SK-N-SH (cell line): ENCODE measurements at regions not wholly inside any gene's neighbourhood (a gene's known extent, or its start where the extent isn't known, plus 50 kb on each side); places are given as distances from the start of the nearest gene placed in this dataset.

Experiments used
- CHD2 ChIP-seq: fragments of 150-350 bp; IDR thresholded peaks from 2 replicates; pipeline ENCODE4 v1.6.1; 2018; ENCODE audit warnings: low read length; ENCODE audit not compliant: partially characterized antibody
- CTCF ChIP-seq: fragments of 200-600 bp; sonication (generic); IDR thresholded peaks from 2 replicates; pipeline ENCODE4 v1.6.1; 2017; ENCODE audit warnings: antibody characterized with exemption, mild to moderate bottlenecking, moderate library complexity
- EP300 ChIP-seq, 2 experiments: IDR thresholded peaks; 2 replicates each; pipeline versions ENCODE4 v1.4.0 to v1.6.1; 2012; ENCODE audit warnings: borderline replicate concordance in 1 of 2, low read depth in 1 of 2, low read length in 1 of 2
- EZH2phosphoT487 ChIP-seq: fragments of 200-600 bp; sonication (generic); IDR thresholded peaks from 2 replicates; pipeline ENCODE4 v1.6.1; 2017; ENCODE audit warnings: low read depth, mixed run types, mild to moderate bottlenecking, antibody characterized with exemption, moderate library complexity, borderline replicate concordance
- FOXM1 ChIP-seq: IDR thresholded peaks from 2 replicates; pipeline ENCODE4 v1.4.0; 2012; ENCODE audit warnings: low read depth, mild to moderate bottlenecking
- IRF3 ChIP-seq: fragments of 150-350 bp; IDR thresholded peaks from 2 replicates; pipeline ENCODE4 v1.6.1; 2016; ENCODE audit warnings: mild to moderate bottlenecking, low read depth, low read length
- POLR2AphosphoS5 ChIP-seq: IDR thresholded peaks from 2 replicates; pipeline ENCODE4 v1.6.1; 2012; ENCODE audit warnings: low read depth, low read length
- REST ChIP-seq: IDR thresholded peaks from 2 replicates; pipeline ENCODE4 v1.6.1; 2012; ENCODE audit warnings: mild to moderate bottlenecking, low read depth, low read length, moderate library complexity
- SIN3A ChIP-seq: IDR thresholded peaks from 2 replicates; pipeline ENCODE4 v1.6.1; 2012; ENCODE audit warnings: low read depth, mild to moderate bottlenecking, low read length, moderate library complexity, borderline replicate concordance
- SMC3 ChIP-seq: IDR thresholded peaks from 2 replicates; pipeline ENCODE4 v1.6.1; 2012; ENCODE audit warnings: low read depth, low read length, improper control_type of control experiment
- USF1 ChIP-seq: IDR thresholded peaks from 2 replicates; pipeline ENCODE4 v1.4.0; 2012; ENCODE audit warnings: low read depth, borderline replicate concordance
- ZBTB33 ChIP-seq: IDR thresholded peaks from 2 replicates; pipeline ENCODE4 v1.4.0; 2012; ENCODE audit warnings: low read depth, borderline replicate concordance

GRCh38 chr9:79900754-79901153 lies 329.0 kb downstream of the TLE4 start:
- no peak for TF ChIP-seq ZBTB33
- no peak for TF ChIP-seq CTCF
- TF ChIP-seq POLR2AphosphoS5: no peak
- no peak for TF ChIP-seq EP300 (IDR thresholded peaks at IDR 0.05; ENCODE audit: borderline replicate concordance in 1 of 2, low read depth in 1 of 2, low read length in 1 of 2)
- no peak for TF ChIP-seq FOXM1
- TF ChIP-seq USF1: no peak
- no peak for TF ChIP-seq SIN3A
- no peak for TF ChIP-seq SMC3
- no peak for TF ChIP-seq EZH2phosphoT487
- TF ChIP-seq REST: no peak
- TF ChIP-seq CHD2: no peak
- no peak for TF ChIP-seq IRF3
